NCI-H226 (cell line): ENCODE measurements at regions not wholly inside any gene's neighbourhood (a gene's known extent, or its start where the extent isn't known, plus 50 kb on each side); places are given as distances from the start of the nearest gene placed in this dataset.

Experiments used
- DNase-seq: peaks from one replicate; pipeline ENCODE4 v3.0.0-alpha.2; 2015

DNA sequence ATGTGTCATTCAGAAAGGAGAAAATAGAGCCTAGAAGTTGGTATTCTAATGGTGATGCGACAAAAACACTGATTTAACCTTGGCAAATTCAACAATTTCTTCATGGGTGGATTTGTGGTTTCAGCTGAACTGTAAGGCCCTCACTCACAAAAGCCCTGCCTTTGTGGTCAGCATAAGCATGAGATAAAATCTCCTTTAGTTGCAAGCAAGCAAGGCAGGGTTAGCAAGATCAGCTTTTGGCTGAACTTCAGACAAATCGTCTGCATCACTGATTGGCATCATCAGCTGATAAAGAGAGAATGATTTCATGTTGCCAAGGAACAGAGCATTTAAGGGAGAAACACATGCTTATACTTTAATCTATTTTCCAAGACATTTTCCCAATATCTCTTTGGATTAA lies 2582.2 kb downstream of the PCDH7 start:
- peak; percentile 73 for DNase-seq

- DNase-seq = no peak
Measured at GRCh38 chr4:33306131-33306530, 2586.0 kb downstream of the PCDH7 start.

DNA sequence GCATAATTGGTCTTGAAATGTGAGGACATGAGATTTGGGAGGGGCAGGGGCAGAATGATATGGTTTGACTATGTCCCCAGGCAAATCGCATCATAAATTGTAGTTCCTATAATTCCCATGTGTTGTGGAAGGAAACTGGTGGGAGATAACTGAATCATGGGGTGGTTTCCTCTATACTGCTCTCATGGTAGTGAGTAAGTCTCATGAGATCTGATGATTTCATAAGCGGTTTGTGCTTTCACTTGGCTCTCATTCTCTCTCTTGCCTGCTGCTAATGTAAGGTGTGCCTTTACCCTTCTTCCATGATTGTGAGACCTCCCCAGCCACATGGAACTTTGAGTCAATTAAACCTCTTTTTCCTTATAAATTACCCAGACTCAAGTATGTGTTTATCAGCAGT lies 2595.9 kb downstream of the PCDH7 start:
- DNase-seq = peak; percentile 44

GRCh38 chr4:33316578-33316977 lies 2596.4 kb downstream of the PCDH7 start:
- no peak for DNase-seq

- peak; percentile 37 for DNase-seq
Measured at GRCh38 chr4:33323393-33323792, 2603.2 kb downstream of the PCDH7 start.

DNA sequence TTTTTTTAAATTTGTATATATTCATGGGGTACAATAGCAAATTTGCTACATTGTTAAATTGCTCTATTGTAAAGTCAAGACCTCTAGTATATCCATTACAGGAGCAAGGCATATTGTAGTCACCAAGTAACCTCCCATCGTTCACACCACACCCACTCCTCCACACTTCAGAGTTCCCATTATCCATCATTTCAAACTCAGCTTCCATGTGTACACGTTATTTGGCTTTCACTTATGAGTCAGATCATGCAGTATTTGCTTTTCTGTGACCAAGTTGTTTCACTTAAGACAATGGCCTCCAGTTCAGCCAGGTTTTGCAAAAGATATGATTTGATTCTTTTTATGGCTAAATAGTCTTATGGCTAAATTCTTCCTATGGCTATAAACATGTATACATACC lies 2614.2 kb downstream of the PCDH7 start:
- no peak for DNase-seq

DNA sequence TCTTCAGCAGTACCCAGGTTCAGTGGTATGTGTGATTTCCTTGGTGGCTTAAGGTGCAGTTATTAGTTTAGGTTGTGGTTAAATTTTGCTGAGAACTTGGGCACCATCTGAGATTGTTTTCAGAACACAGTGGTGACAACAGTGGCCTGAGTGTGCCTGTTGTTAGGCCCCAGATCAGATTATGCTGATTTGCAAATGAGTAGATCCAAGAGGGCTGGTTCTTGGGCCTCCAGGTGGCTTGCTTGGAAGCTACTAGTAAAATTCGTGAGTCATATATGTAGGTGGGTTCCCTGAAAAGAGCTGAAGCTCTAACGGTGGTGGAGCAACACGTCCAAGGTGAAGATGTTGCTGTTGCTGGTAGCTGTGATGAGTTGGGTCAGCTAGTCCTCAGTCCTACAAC lies 2619.6 kb downstream of the PCDH7 start:
- DNase-seq = no peak

- DNase-seq = no peak
Measured at GRCh38 chr4:33340168-33340567, 2620.0 kb downstream of the PCDH7 start.

- no peak for DNase-seq
Measured at GRCh38 chr4:33349376-33349775, 2629.2 kb downstream of the PCDH7 start.

GRCh38 chr4:33357121-33357520 lies 2637.0 kb downstream of the PCDH7 start:
- no peak for DNase-seq

DNA sequence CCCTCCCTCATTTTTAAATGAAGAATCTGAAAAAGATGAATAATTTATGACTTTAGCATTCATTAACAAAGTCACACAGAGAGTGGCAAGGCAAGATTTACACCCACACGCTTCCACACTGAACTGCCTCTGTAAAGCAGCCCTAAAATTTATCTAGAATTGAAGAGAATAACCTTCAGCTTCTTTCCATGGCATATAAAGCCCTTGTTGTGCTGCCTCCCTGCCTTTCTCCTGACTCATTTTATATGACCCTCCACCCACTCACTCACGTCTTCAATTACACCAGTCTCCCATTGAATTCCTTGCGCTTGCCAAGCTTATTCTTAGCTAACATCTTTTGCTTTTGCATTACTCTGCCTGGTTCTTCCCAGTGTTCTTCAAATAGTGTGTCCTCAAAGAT lies 2649.3 kb downstream of the PCDH7 start:
- DNase-seq = peak; percentile 19

GRCh38 chr4:33381816-33382215 lies 2661.6 kb downstream of the PCDH7 start:
- no peak for DNase-seq

DNA sequence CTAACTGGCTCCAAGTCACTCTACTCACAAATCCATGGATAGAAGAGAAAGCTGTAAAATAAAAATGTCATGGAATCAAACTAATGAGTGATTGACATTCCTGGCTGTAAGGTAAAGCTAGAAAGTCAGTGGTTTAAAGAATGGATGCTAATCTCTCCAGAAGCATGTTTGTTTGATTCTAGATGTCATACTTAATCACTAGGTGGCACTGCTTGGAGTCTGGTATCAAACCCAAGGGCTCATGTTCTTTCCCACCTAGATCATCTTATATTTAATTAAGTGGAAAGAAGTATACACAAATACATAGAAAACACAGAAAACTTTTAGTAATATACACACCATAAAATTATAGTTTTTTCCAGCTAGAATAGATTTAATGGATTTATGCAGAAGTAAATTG lies 2666.6 kb downstream of the PCDH7 start:
- DNase-seq = no peak

DNA sequence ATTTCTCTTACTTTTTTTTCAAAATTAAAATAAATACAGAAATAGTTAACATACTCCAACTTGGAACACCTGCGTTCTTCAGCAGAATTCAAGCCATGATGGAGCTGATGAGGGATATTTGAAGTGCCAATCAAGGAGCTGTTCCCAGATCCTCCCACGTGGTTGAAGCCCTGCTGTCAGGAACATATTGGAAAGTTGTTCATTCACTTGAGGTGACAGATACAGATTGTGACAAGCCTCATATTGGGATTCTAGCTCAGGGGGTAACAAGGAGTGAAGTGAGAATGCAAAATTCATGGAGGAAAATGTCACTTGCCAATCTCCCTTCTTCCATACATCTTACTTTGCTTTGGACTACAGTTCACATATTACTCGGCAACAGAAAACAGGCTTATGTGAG lies 2670.8 kb downstream of the PCDH7 start:
- no peak for DNase-seq

DNA sequence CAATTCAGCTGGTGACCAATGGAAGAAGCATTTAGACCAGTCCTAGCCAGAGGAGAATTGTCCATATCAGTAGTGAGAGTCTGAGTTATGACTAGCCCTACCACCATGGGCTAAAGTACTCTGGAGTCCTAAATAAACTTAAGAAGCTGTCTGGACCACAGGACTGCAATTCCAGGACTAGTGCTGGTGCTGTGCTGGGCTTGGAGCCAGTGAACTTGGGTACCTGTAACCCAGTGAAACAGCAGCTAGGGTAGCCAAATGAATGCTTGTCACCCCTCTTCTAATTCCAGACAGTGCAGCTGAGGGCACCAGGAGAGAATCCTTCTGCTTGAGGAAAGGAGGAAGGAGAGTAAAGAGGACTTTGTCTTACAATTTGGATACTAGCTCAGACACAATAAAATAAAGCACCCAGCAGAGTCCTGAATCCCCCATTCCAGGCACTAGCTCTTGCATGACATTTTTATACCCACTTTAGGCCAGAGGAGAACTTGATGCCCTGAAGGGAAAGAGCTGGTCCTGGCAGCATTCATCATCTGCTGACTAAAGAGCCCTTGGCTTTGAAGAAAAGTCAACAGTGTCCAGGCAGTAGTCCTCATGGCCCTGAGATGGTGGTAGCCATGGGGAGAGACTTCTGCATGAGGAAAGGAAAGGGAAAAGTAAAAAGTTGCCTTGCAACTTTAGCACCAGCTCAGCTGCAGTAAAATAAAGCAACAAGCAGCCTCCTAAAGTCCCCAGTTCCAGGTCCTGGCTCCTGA lies 2675.7 kb downstream of the PCDH7 start:
- DNase-seq = no peak

GRCh38 chr4:33400504-33400903 lies 2680.3 kb downstream of the PCDH7 start:
- no peak for DNase-seq

DNA sequence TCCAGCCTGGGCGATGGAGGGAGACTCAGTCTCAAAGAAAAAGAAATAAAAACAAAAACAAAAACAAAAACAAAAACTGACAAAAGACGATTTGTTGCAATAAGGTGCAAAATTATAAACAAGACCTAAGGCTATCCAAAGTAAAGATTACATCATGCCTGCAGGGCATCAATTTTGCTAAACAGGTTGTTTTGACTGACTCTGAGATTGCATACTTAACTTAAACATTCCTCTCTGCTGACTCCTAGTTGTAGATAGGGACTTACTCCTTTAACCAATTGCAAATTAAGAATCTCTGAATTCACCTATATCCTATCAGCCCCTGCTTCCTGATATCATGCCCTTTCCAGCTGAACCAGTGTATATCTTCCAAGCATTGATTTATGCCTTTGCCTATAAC lies 2687.3 kb downstream of the PCDH7 start:
- DNase-seq = peak; percentile 51

DNA sequence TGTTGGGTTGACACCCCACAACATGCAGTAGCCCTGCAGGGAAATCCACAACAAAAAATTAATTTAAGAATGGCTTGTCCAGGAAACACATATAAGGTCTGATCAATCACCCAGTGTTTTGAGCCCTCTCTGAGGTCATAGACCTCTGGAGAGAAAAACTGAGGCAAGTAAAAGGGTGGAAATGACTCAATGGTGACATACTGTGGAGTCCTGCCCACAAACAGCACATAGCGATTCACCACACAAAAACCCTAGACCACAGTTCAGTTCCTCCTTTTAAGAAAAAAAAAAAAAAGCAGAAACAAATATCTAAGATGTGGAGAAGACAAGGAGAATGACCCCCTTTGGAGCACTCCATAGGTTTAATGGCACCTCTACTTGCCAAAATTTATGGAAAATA lies 2691.0 kb downstream of the PCDH7 start:
- DNase-seq = no peak

- no peak for DNase-seq
Measured at GRCh38 chr4:33421887-33422286, 2701.7 kb downstream of the PCDH7 start.

GRCh38 chr4:33422656-33423055 lies 2702.5 kb downstream of the PCDH7 start:
- DNase-seq = no peak

- DNase-seq = no peak
Measured at GRCh38 chr4:33425936-33426335, 2705.8 kb downstream of the PCDH7 start.

DNA sequence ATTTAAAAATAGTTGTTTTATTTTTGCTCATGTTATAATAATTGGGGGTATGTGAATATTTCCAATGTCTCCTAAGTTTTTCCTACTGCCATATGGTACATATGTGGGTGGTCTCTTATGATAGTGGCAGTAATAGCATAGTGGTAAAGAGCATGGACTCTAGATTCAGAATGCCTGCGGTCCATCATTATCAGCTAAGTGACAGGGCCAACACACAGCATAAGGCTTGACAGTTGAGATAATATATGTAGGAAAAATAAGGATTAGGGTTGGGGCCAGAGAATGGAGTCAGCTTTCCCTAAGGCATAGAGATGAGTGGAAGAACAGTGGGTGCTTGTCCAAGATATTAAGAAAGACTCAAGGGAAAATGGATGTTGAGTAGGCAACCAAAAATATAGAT lies 2707.5 kb downstream of the PCDH7 start:
- no peak for DNase-seq

GRCh38 chr4:33429971-33430370 lies 2709.8 kb downstream of the PCDH7 start:
- DNase-seq = no peak

DNA sequence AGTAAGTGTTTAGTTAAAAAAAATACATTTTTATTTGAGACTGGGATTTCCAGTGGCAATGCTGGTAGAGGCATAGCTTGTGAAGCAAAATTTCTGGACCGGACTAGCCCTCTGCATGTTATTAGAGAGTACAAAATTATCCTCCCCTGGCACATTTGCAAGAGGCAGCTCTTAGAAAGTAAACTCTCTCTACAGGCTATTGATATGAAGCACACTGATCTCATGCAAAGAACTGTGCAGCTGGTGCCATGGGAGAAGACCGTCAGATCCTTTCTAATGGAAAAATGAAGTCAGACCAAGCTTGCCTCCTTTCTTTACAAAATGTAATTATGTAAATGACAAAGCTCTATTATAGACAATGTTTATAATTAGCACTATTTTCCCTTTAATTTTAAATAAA lies 2717.2 kb downstream of the PCDH7 start:
- DNase-seq = no peak

DNA sequence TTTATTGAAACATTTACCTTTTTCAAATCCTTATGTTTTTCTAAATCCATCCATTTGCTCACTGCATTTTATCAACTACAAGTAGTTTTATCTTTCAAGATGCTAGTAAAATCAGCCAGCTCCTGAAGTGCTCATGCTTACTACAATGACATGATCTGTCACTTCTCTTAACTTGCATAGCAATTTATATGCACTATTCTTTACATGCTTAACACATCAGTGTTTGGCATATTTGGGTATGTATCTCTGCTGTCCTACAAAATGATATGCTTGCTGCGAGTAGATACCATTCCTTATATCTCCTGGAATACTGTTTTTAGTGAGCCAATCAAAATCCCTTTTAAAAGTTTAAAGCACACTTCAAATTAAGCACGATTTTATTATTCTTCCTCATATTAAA lies 2726.8 kb downstream of the PCDH7 start:
- no peak for DNase-seq
